Mesothelial cell of epicardium (in vitro differentiated cells): ENCODE measurements at regions not wholly inside any gene's neighbourhood (a gene's known extent, or its start where the extent isn't known, plus 50 kb on each side); places are given as distances from the start of the nearest gene placed in this dataset.
"Not testable (repeated sequence)": the region's sequence is repeated elsewhere in the genome, so short reads cannot be mapped to it uniquely, and the experiment has no call there.

Experiments
- DNase-seq, 2 experiments: peaks; one replicate each; pipeline ENCODE4 v3.0.0; 2021; ENCODE audit warnings: low spot score in 2 of 2; ENCODE audit not compliant: unreplicated experiment in 2 of 2
- H3K27ac Mint-ChIP-seq: 2 replicates; pipeline ENCODE4 v1.8.0; 2021; ENCODE audit warnings: mixed read lengths
- H3K27me3 Mint-ChIP-seq: 2 replicates; pipeline ENCODE4 v1.8.0; 2021; ENCODE audit warnings: low read depth, mixed read lengths
- H3K36me3 Mint-ChIP-seq: 2 replicates; pipeline ENCODE4 v1.8.0; 2021; ENCODE audit warnings: mixed read lengths
- H3K4me1 Mint-ChIP-seq: 2 replicates; pipeline ENCODE4 v1.8.0; 2021; ENCODE audit warnings: mixed read lengths
- H3K4me3 Mint-ChIP-seq: 2 replicates; pipeline ENCODE4 v1.8.0; 2021; ENCODE audit warnings: mild to moderate bottlenecking, moderate library complexity, mixed read lengths
- H3K9me3 Mint-ChIP-seq: 2 replicates; pipeline ENCODE4 v1.8.0; 2021; ENCODE audit warnings: mixed read lengths
- CTCF ChIP-seq: fragments of 200-600 bp; sonication (generic); IDR thresholded peaks from one replicate; pipeline ENCODE4 v1.5.0; 2021; ENCODE audit warnings: antibody characterized with exemption; ENCODE audit not compliant: unreplicated experiment

GRCh38 chr2:236993286-236993685, 92.4 kb upstream of the COPS8 start:
- H3K9me3 Mint-ChIP-seq, result peaks cover 3% of the 10 kb centered on the region
- no peak for DNase-seq
- peaks cover 54% of the 10 kb centered on the region for H3K4me1 Mint-ChIP-seq
- H3K27me3 Mint-ChIP-seq, result no peaks in the 10 kb centered on the region
- H3K27ac Mint-ChIP-seq, result no peak overlapping the region
- no peak overlapping the region for H3K4me3 Mint-ChIP-seq
- TF ChIP-seq CTCF, result no peak
- H3K36me3 Mint-ChIP-seq, result no peaks in the 10 kb centered on the region

- no peak for TF ChIP-seq CTCF
- Mint-ChIP-seq H3K4me3 (no peak overlapping the region), H3K9me3 (peaks cover 3% of the 10 kb centered on the region), H3K36me3 (no peaks in the 10 kb centered on the region), H3K27ac (peak overlapping the region; percentile 13), H3K27me3 (no peaks in the 10 kb centered on the region), H3K4me1 (peaks cover 47% of the 10 kb centered on the region)
- DNase-seq, result no peak
These were observed 91.3 kb upstream of the COPS8 start for GRCh38 chr2:236994361-236994760.

GRCh38 chr2:236997069-236997715, 88.5 kb upstream of the COPS8 start:
- Mint-ChIP-seq H3K9me3 (peaks cover 2% of the 10 kb centered on the region), H3K36me3 (no peaks in the 10 kb centered on the region), H3K27me3 (no peaks in the 10 kb centered on the region), H3K4me1 (peaks cover 43% of the 10 kb centered on the region), H3K27ac (peak overlapping the region; percentile 72), H3K4me3 (no peak overlapping the region)
- no peak for TF ChIP-seq CTCF
- DNase-seq, result no peak

GRCh38 chr2:236998236-236998635, 87.5 kb upstream of the COPS8 start:
- no peak overlapping the region for H3K4me3 Mint-ChIP-seq
- H3K27ac Mint-ChIP-seq, result peak overlapping the region; percentile 71
- H3K4me1 Mint-ChIP-seq, result peaks cover 43% of the 10 kb centered on the region

GRCh38 chr2:236998758-236999157, 86.9 kb upstream of the COPS8 start:
- no peak overlapping the region for H3K4me3 Mint-ChIP-seq
- H3K27ac Mint-ChIP-seq, result peak overlapping the region; percentile 71
- H3K4me1 Mint-ChIP-seq, result peaks cover 43% of the 10 kb centered on the region
- H3K27me3 Mint-ChIP-seq, result no peaks in the 10 kb centered on the region
- no peaks in the 10 kb centered on the region for H3K36me3 Mint-ChIP-seq
- TF ChIP-seq CTCF, result no peak
- no peak for DNase-seq
- H3K9me3 Mint-ChIP-seq, result no peaks in the 10 kb centered on the region

More at GRCh38 chr2:236998236-236998635, 87.5 kb upstream of the COPS8 start:
- no peak for TF ChIP-seq CTCF
- Mint-ChIP-seq H3K36me3 (no peaks in the 10 kb centered on the region), H3K9me3 (no peaks in the 10 kb centered on the region), H3K27me3 (no peaks in the 10 kb centered on the region)
- no peak for DNase-seq

GRCh38 chr2:237000481-237000880, 85.2 kb upstream of the COPS8 start:
- Mint-ChIP-seq H3K4me3 (no peak overlapping the region), H3K9me3 (no peaks in the 10 kb centered on the region), H3K27ac (no peak overlapping the region), H3K4me1 (peaks cover 30% of the 10 kb centered on the region), H3K36me3 (no peaks in the 10 kb centered on the region), H3K27me3 (no peaks in the 10 kb centered on the region)
- DNase-seq, result no peak
- no peak for TF ChIP-seq CTCF

- not testable (repeated sequence) for H3K9me3 Mint-ChIP-seq, H3K4me3 Mint-ChIP-seq, DNase-seq, H3K36me3 Mint-ChIP-seq, H3K27ac Mint-ChIP-seq, H3K27me3 Mint-ChIP-seq
- H3K4me1 Mint-ChIP-seq, result peaks cover 12% of the 10 kb centered on the region
These were observed 80.3 kb upstream of the COPS8 start for GRCh38 chr2:237005341-237005740.
